Endothelial cell of umbilical vein (primary cell): ENCODE measurements at regions not wholly inside any gene's neighbourhood (a gene's known extent, or its start where the extent isn't known, plus 50 kb on each side); places are given as distances from the start of the nearest gene placed in this dataset.

Experiments used
- BruUV-seq: library from RNA; stranded (reverse); fragments of 400-500 nt; replicated peaks from 2 replicates; lab custom pipeline; 2021; lab: Mats Ljungman, UMichigan
- CTCF ChIA-PET: fragments of 300-600, 350-600 bp; sonication (Branson Sonifier 250); formaldehyde crosslinking; loops from one replicate; lab custom pipeline; 2021; ENCODE audit warnings: antibody characterized with exemption, inconsistent platforms; lab: Charles Lee
- POLR2A ChIA-PET: fragments of 300-600, 350-600 bp; sonication (Branson Sonifier 250); formaldehyde crosslinking; loops from one replicate; lab custom pipeline; 2021; ENCODE audit warnings: antibody characterized with exemption, inconsistent platforms; lab: Charles Lee
- DNase-seq: peaks from one replicate; pipeline ENCODE4 v3.0.0-alpha.2; 2011; ENCODE audit warnings: low read depth, low spot score
- FAIRE-seq: peaks from 2 replicates; lab custom pipeline; 2011; peaks lifted over from hg19 to GRCh38; lab: Jason Lieb, UNC
- H2AFZ ChIP-seq: 2 replicates; pipeline ENCODE4 v1.6.0; 2012; ENCODE audit warnings: low read depth, low read length, control low read depth, inconsistent platforms
- H3K27ac ChIP-seq: 2 replicates; pipeline ENCODE4 v1.5.1; 2011; ENCODE audit warnings: low read depth, mild to moderate bottlenecking, control low read depth, low read length, moderate library complexity; ENCODE audit not compliant: insufficient read depth
- H3K27me3 ChIP-seq, 2 experiments: 2 replicates each; pipeline versions ENCODE4 v1.6.0 to v1.6.1; 2011; ENCODE audit warnings: low read length in 2 of 2, mixed read lengths in 1 of 2; ENCODE audit not compliant: control insufficient read depth in 2 of 2, insufficient read depth in 2 of 2
- H3K36me3 ChIP-seq, 2 experiments: 2 replicates in 1 of 2; 3 replicates in 1 of 2; pipeline ENCODE4 v1.5.1; 2011; ENCODE audit warnings: low read length in 2 of 2, mild to moderate bottlenecking in 1 of 2, moderate library complexity in 1 of 2; ENCODE audit not compliant: control insufficient read depth in 2 of 2, insufficient read depth in 2 of 2; ENCODE audit errors: extremely low read depth in 1 of 2
- H3K4me1 ChIP-seq: 3 replicates; pipeline ENCODE4 v1.5.1; 2011; ENCODE audit warnings: mild to moderate bottlenecking, low read length; ENCODE audit not compliant: control insufficient read depth, insufficient read depth; ENCODE audit errors: extremely low read depth
- H3K4me2 ChIP-seq: 2 replicates; pipeline ENCODE4 v1.6.1; 2011; ENCODE audit warnings: low read length, control low read depth, mixed read lengths; ENCODE audit not compliant: insufficient read depth
- H3K4me3 ChIP-seq, 3 experiments: fragments of 200-600 bp in 1 of 3; sonication (generic), shearing (Covaris generic) in 1 of 3; replicated peaks in 1 of 3; 2 replicates each; pipeline ENCODE4 v1.5.1; 2011 to 2016; ENCODE audit warnings: control low read depth in 3 of 3, low read length in 3 of 3, mild to moderate bottlenecking in 2 of 3, inconsistent platforms in 1 of 3, low read depth in 1 of 3, moderate library complexity in 1 of 3; ENCODE audit not compliant: insufficient read depth in 1 of 3
- H3K79me2 ChIP-seq: 2 replicates; pipeline ENCODE4 v1.6.0; 2012; ENCODE audit warnings: low read length, inconsistent platforms; ENCODE audit not compliant: control insufficient read depth, insufficient read depth
- H3K9ac ChIP-seq: replicated peaks from 2 replicates; pipeline ENCODE3; 2011; ENCODE audit warnings: low read length, control low read depth; ENCODE audit not compliant: insufficient read depth; ENCODE audit errors: extremely low read depth
- H3K9me1 ChIP-seq: replicated peaks from 3 replicates; pipeline ENCODE4 v1.6.0; 2011; ENCODE audit warnings: mild to moderate bottlenecking, low read length; ENCODE audit not compliant: control insufficient read depth, insufficient read depth; ENCODE audit errors: extremely low read depth
- H3K9me3 ChIP-seq: replicated peaks from 2 replicates; pipeline ENCODE4 v1.5.1; 2012; ENCODE audit warnings: low read length, inconsistent platforms; ENCODE audit not compliant: control insufficient read depth, insufficient read depth
- H4K20me1 ChIP-seq: replicated peaks from 2 replicates; pipeline ENCODE3; 2011; ENCODE audit warnings: mild to moderate bottlenecking, low read length; ENCODE audit not compliant: control insufficient read depth, insufficient read depth; ENCODE audit errors: extremely low read depth
- FOS ChIP-seq: IDR thresholded peaks from 2 replicates; pipeline ENCODE4 v1.6.1; 2011; ENCODE audit warnings: mild to moderate bottlenecking, low read length, moderate library complexity, borderline replicate concordance; ENCODE audit not compliant: insufficient read depth
- GATA2 ChIP-seq: IDR thresholded peaks from 2 replicates; pipeline ENCODE4 v1.7.0; 2011; ENCODE audit warnings: low read depth, mild to moderate bottlenecking, moderate library complexity, mixed read lengths, low read length; ENCODE audit not compliant: insufficient read length, insufficient read depth
- MYC ChIP-seq: IDR thresholded peaks from one replicate; pipeline ENCODE4 v1.6.1; 2011; ENCODE audit warnings: mild to moderate bottlenecking, low read depth, low read length
- dilution Hi-C: fragments of 300-500 bp; cut with MboI; formaldehyde crosslinking; loops from one replicate; pipeline ENCODE4 v1.15.0; 2019; ENCODE audit warnings: low sequenced_read_pairs; ENCODE audit not compliant: extremely low pct_ligation_motif_present
- intact Hi-C: fragments of 100-400 bp; cut with micrococcal nuclease; formaldehyde crosslinking; loops from one replicate; pipeline ENCODE4 v1.10.0; 2022
- TF ChIP-seq, protein P1 (sequence below), 2 donors: IDR thresholded peaks; 1 replicate in 1 of 2; 2 replicates in 1 of 2; pipeline ENCODE4 v1.5.1; 2011; ENCODE audit warnings: low read length in 2 of 2, mild to moderate bottlenecking in 2 of 2, moderate library complexity in 2 of 2, control low read depth in 1 of 2, inconsistent platforms in 1 of 2, low read depth in 1 of 2; ENCODE audit not compliant: insufficient read depth in 1 of 2; ENCODE audit errors: extremely low read depth in 1 of 2
- TF ChIP-seq, protein P2 (sequence below): IDR thresholded peaks from 2 replicates; pipeline ENCODE4 v1.6.1; 2011; ENCODE audit not compliant: insufficient read depth, insufficient read length

DNA sequence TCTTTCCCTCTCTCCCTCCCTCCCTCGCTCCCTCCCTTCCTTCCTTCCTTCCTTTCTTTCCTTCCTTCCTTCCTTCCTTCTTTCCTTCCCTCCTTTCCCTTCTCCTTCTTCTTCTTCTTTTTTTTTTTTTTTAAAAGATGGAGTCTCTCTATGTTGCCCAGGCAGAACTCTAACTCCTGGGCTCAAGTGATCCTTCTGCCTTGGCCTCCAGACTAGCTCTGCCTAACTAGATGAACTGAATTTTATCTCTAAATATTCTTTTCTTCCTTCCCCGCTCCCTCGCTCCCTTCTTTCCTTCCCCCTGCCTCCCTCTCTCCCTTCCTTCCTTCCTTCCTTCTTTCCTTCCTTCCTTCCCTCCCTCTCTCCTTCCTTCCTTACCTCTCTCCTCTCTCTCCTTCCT, 170.5 kb upstream of the LHX5 start:
- POLR2A ChIA-PET = no interaction called here
- intact Hi-C loops = no loop called here
- no peak overlapping the region for H3K27ac ChIP-seq
- H2AFZ ChIP-seq = no peak overlapping the region
- no peak for TF ChIP-seq MYC
- TF ChIP-seq, protein P1, sequence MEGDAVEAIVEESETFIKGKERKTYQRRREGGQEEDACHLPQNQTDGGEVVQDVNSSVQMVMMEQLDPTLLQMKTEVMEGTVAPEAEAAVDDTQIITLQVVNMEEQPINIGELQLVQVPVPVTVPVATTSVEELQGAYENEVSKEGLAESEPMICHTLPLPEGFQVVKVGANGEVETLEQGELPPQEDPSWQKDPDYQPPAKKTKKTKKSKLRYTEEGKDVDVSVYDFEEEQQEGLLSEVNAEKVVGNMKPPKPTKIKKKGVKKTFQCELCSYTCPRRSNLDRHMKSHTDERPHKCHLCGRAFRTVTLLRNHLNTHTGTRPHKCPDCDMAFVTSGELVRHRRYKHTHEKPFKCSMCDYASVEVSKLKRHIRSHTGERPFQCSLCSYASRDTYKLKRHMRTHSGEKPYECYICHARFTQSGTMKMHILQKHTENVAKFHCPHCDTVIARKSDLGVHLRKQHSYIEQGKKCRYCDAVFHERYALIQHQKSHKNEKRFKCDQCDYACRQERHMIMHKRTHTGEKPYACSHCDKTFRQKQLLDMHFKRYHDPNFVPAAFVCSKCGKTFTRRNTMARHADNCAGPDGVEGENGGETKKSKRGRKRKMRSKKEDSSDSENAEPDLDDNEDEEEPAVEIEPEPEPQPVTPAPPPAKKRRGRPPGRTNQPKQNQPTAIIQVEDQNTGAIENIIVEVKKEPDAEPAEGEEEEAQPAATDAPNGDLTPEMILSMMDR (IDR thresholded peaks at IDR 0.05; ENCODE audit: extremely low read depth in 1 of 2, insufficient read depth in 1 of 2, low read depth in 1 of 2, low read length in 2 of 2) = no peak
- no peak for TF ChIP-seq GATA2
- DNase-seq (no peak), FAIRE-seq (no peak)
- no peaks in the 10 kb centered on the region for H3K27me3 ChIP-seq
- H3K4me2 ChIP-seq = no peak overlapping the region
- H3K36me3 ChIP-seq = no peaks in the 10 kb centered on the region
- no peaks in the 10 kb centered on the region for H3K9me1 ChIP-seq
- H3K9me3 ChIP-seq = no peaks in the 10 kb centered on the region
- dilution Hi-C loops = no loop called here
- no peak overlapping the region for H3K4me3 ChIP-seq
- CTCF ChIA-PET = no interaction called here
- no peaks in the 10 kb centered on the region for H4K20me1 ChIP-seq
- BruUV-seq = no TSS peak
- no peak overlapping the region for H3K9ac ChIP-seq
- no peaks in the 10 kb centered on the region for H3K4me1 ChIP-seq
- H3K79me2 ChIP-seq = no peaks in the 10 kb centered on the region

DNA sequence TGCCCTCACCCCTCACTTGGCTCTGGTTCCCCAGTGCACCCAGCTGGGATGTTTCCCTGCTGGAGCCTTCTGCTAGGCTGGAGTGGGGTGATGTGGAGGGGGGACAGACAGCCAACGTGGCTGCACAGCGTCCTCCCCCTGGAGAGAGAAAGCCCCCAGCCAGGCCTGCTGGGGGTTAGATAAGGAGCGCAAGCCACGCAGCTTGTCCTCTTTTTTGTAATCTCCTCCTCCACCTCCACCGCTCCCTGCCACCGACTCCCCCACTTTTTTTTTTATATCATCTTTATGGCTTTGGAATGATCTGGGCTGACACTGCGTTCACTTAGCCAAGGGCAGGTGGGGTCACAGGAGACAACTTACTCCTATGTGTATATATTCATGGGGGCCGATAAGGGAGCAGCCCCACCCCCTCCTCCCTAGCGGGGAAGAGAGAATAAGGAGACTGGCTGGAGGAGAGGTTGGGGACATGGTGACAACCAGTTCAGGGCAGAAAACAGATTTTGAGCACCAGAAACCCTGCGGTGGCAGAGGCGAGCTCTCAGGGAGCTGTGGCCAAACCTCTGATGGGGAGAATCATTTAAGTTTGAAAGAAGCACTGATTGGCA, 169.9 kb upstream of the LHX5 start:
- Histone ChIP-seq H3K4me1 (no peaks in the 10 kb centered on the region), H3K27me3 (no peaks in the 10 kb centered on the region), H2AFZ (no peak overlapping the region), H3K9me3 (no peaks in the 10 kb centered on the region), H3K9me1 (no peaks in the 10 kb centered on the region), H3K4me3 (no peak overlapping the region), H3K79me2 (no peaks in the 10 kb centered on the region), H3K27ac (no peak overlapping the region), H3K9ac (no peak overlapping the region), H3K4me2 (no peak overlapping the region), H4K20me1 (no peaks in the 10 kb centered on the region), H3K36me3 (no peaks in the 10 kb centered on the region)
- no peak for DNase-seq
- ChIA-PET POLR2A (no interaction called here), CTCF (no interaction called here)
- dilution Hi-C loops = no loop called here
- TF ChIP-seq FOS (no peak), MYC (no peak)
- TF ChIP-seq, protein P2, sequence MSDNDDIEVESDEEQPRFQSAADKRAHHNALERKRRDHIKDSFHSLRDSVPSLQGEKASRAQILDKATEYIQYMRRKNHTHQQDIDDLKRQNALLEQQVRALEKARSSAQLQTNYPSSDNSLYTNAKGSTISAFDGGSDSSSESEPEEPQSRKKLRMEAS = no peak
- intact Hi-C loops = no loop called here
- BruUV-seq = no TSS peak
- FAIRE-seq = no peak
